AG08396 (cell line): ENCODE measurements at regions not wholly inside any gene's neighbourhood (a gene's known extent, or its start where the extent isn't known, plus 50 kb on each side); places are given as distances from the start of the nearest gene placed in this dataset.
"Not testable (repeated sequence)": the region's sequence is repeated elsewhere in the genome, so short reads cannot be mapped to it uniquely, and the experiment has no call there.

Experiments used
- DNase-seq: peaks from one replicate; pipeline ENCODE4 v3.0.0; 2012; ENCODE audit warnings: low spot score, mixed read lengths

GRCh38 chr17:56690441-56691291 is 97.2 kb downstream of the NOG start:
- no peak for DNase-seq

GRCh38 chr17:56694825-56695224 is 101.3 kb downstream of the NOG start:
- DNase-seq = no peak

DNA sequence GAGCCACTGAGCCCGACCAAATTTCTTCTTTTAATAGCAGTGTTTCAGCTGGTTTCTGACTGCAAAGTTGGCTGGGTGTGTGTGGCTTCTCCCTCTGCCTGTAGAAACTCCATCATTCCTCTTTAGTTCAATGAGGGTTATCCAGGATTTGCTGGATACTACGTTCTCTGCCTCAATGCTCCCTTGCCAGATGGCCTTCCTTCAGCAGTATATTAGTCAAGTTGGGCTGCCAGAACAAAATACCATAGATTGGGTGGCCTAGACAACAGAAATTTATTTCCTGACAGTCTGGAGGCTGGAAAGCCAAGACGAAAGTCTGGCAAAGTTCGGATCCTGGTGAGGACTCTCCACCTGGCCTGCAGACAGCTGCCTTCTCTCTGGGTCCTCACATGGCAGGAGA is 103.7 kb downstream of the NOG start:
- no peak for DNase-seq

GRCh38 chr17:56699186-56699894 is 105.8 kb downstream of the NOG start:
- peak; percentile 94 for DNase-seq

DNA sequence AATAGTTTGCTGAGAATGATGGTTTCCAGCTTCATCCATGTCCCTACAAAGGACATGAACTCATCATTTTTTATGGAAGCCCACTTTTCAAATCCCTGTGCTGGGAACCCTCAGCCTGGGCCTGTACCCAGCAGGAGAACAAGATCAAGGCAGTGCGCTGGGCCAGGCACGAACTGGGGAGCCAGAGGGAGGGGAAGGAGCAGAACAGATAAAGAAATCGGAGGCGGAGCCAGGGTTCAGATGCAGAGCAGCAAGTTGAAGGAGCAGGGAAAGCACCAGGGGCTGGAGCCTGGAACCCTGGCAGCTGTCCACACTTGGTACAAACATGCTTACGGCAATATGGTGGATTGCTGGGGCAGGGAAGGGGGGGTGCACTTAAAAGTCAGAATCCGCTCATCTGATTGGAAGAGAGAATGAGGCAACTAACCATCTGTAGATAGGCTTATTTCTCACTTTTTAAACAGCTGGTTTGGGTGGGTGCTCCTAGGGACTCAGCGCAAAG is 107.5 kb downstream of the NOG start:
- no peak for DNase-seq

- peak; percentile 26 for DNase-seq
Observed at GRCh38 chr17:56707312-56708219, 114.1 kb downstream of the NOG start.

DNA sequence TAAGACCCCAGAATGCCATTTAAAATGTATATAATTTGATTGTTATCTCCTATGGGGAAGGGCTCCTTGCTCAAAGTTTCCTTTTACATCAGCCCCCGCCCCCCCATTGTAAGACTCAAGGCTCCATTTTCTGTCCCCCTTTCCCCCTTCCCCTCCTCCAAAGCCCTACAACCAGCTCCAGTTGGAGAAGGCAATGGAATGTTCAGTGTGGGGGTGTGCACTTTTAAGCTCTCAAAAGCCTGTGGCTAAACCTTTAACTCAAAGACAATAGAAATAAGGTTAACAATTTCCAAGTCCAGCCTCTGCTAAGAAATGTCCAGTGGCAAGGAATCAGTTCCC is 114.7 kb downstream of the NOG start:
- no peak for DNase-seq

- no peak for DNase-seq
Observed at GRCh38 chr17:56708670-56709410, 115.3 kb downstream of the NOG start.

DNA sequence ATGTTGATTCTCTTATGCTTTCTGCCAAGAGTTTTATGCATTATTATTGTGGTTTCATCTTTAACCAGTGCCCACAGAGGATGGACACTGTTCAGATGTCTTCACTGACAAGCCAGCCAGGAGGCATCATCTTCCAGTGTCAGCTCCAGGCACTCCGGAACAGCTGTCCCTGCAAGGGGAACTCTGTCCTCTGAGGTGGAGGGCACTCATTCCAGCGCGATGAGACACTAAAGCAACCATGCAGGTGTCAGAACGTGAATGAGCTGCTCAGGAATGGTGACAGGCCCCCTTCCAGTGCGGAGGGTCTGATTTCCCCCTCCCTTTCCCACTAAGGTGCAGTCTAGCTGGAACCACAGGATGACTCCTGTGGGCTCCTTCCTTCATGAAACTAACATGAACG is 117.5 kb downstream of the NOG start:
- DNase-seq = no peak

DNA sequence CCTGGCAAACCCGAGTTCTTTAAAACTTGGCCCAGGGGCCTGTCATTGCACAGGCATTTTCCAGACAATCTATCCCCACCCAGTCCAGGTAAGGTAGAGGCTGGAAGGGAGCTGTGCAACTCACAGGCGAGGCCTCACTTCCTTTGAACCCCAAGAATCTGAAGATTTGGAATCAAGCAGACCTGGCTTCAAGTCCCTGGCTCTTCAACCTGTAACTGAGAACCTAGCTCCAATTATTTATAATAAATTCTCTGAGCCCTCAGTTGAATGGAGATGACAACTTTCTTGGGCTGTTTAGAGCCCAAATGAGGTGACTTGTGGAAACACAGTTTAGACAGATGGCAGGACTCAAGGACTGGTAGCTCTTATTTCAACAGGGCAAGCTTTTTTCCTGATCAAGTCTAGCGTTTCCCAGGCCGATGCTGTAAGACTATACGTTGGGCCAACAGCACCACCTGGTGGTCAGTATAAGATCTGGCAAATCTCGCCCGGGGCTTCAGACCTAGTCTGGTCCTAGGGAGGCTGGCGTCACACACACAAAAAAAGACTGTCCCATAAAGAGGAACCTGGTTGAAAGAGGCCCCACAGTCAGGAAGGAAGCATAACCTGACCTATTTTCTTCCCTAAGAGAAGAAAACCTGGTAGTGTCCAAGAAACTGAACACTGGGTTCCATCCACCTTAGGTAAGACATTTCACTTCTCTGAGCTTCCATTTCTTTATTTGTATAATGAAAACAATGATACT is 117.9 kb downstream of the C17orf67 start:
- DNase-seq = peak; percentile 80

GRCh38 chr17:56717471-56717870 is 116.2 kb downstream of the C17orf67 start:
- no peak for DNase-seq

GRCh38 chr17:56718515-56718914 is 115.2 kb downstream of the C17orf67 start:
- DNase-seq = no peak

DNA sequence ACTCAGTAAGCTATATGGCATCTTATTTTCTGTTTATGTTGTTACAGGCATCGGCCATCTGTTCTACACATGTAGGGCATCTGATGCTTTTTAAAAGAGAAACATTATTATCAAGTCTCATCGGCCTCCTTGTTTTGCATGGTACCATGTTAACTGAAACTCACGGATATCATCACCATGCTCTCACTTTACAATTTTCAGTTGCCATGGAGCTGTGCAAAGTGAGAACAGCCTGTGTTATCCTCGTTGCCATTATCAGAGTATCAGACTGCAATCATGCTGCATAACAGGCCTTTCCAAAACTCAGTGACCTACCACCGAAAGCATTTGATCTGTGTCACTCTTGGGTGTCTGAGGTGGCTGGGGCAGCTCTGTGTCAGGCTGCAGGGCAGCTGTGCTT is 110.3 kb downstream of the C17orf67 start:
- peak; percentile 21 for DNase-seq

DNA sequence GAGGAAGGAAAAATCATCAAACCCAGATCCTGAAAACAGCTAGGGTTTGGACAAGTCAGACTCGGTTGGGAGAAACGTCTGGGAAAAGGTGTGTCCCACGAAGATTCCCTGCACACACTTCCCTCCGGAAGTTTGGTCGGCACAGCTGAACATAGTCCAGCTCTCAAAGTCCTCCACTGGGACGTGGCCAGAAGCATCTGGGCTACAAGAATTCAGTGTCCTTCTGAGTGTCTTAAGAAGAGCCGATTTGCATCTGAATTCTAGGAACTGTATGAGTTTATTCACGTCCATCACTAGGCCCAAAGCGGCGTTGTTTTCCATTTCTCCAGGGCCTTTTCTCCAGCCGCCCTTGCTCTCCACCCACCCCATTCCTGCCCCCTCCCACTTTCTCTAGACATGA is 109.1 kb downstream of the C17orf67 start:
- DNase-seq = no peak

DNA sequence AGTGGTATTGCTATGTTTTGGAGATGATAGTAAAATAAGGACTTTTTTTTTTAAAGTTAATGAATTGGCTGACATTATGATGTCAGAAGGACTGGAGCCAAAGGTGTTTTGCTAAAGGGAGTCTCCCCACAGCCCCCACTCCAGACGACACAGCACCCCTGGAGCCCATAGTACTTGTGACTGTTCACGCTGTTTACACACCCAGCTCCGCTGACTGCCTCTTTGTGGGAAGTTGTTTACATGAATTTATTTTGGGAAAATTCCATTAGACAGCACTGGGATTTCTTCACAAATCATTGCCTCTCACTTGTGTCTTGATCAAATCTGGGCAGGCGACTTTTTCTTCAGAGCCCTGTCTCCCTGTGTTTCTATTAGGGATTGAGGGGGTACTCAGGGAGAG is 108.6 kb downstream of the C17orf67 start:
- DNase-seq = peak; percentile 34

DNA sequence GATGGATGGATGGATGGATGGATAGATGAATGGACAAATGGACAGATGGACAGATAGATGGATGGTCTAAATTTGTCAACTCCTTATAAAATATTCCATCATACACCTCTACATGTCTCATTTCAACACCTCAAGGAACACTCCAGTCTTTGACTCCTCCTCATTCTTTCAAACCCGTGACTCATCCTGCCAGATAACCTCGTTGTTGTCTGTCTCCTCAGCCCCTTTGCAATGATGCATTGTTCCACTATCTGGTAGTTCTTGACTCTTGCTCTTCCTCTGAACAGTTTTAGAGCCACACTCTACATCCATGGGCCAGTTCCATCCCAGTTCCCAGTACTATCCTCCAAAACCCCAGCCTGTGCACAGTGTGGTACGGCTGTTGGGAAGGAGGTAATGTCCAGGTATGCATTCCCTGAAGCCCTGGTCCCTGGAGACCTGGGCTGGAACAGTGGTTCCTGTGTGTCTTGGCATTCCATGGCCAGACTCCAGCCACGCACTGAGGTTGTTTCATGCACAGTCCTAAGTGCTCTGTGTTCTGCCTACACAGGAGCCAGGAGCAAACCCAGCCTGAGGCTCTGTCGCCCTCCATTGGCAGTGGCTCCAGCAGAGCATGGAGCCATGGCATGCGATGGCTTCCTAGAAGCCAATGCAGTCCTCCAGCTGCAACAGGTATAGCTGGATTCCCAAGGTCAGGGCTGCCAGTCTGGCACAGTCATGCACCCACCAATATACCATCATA is 105.7 kb downstream of the C17orf67 start:
- no peak for DNase-seq

DNA sequence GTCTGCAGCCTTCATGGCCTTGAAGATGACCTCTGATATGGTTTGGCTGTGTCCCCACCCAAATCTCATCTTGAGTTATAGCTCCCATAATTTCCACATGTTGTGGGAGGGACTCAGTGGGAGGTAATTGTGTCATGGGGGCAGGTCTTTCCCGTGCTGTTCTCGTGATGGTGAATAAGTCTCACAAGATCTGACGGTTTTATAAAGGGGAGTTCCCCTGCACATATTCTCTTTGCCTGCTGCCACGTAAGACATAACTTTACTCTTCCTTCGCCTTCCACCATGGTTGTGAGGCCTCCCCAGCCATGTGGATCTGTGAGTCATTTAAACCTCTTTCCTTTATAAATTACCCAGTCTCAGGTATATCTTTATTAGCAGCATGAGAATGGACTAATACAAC is 102.6 kb downstream of the C17orf67 start:
- DNase-seq = not testable (repeated sequence)

DNA sequence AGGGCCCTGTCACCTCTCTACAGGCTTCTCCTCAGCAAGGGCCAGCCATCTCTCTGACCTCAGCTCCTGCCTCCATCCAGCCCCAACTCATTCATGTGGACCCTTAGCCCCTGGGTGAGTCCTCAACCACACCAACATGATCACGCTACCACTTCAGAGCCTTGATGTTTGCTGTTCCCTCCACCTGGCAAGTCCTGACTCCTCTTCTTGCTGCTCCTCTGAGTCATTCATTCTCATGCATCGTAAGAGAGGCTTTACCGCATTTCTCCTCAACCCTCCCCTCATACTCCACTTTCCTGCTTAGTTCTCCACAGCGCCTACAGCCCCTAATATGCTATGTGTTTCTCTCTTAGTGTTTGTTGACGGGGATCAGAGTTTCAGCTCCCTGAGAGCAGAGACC is 99.9 kb downstream of the C17orf67 start:
- DNase-seq = no peak

- no peak for DNase-seq
Observed at GRCh38 chr17:56735842-56736241, 97.9 kb downstream of the C17orf67 start.
